Neural cell (in vitro differentiated cells): ENCODE measurements at regions not wholly inside any gene's neighbourhood (a gene's known extent, or its start where the extent isn't known, plus 50 kb on each side); places are given as distances from the start of the nearest gene placed in this dataset.

ENCODE experiments used
- H2AFZ ChIP-seq: fragments of 200-600, 300-800 bp; sonication (generic), shearing (Covaris generic); 2 replicates; pipeline ENCODE4 v1.6.0; 2014; ENCODE audit warnings: low read depth, mild to moderate bottlenecking, antibody characterized with exemption, low read length, moderate library complexity
- H3F3A ChIP-seq: fragments of 200-600 bp; shearing (Covaris generic); 2 replicates; pipeline ENCODE4 v1.6.1; 2016; ENCODE audit warnings: mild to moderate bottlenecking, moderate library complexity, mixed read lengths, antibody characterized with exemption, low read length; ENCODE audit not compliant: insufficient read depth, poor library complexity, severe bottlenecking
- H3K27ac ChIP-seq: fragments of 200-600, 300-800 bp; sonication (generic), shearing (Covaris generic); 2 replicates; pipeline ENCODE4 v1.5.1; 2014; ENCODE audit warnings: mild to moderate bottlenecking, low read length, moderate library complexity
- H3K27me3 ChIP-seq: fragments of 300-800, 200-600 bp; sonication (generic), shearing (Covaris generic); 2 replicates; pipeline ENCODE4 v1.6.0; 2014; ENCODE audit warnings: mild to moderate bottlenecking, low read depth, low read length, moderate library complexity; ENCODE audit not compliant: insufficient read depth
- H3K36me3 ChIP-seq: fragments of 300-800, 200-600 bp; sonication (generic), shearing (Covaris generic); 2 replicates; pipeline ENCODE4 v1.5.1; 2014; ENCODE audit warnings: mild to moderate bottlenecking, antibody characterized with exemption, low read length, moderate library complexity; ENCODE audit not compliant: insufficient read depth
- H3K4me2 ChIP-seq: fragments of 300-800, 200-600 bp; sonication (generic), shearing (Covaris generic); 2 replicates; pipeline ENCODE4 v1.6.0; 2014; ENCODE audit warnings: mild to moderate bottlenecking, low read length
- H3K4me3 ChIP-seq: fragments of 300-800, 200-600 bp; sonication (generic), shearing (Covaris generic); 2 replicates; pipeline ENCODE4 v1.5.1; 2014; ENCODE audit warnings: mild to moderate bottlenecking, low read length, moderate library complexity
- H3K79me2 ChIP-seq: fragments of 200-600 bp; shearing (Covaris generic); replicated peaks from 2 replicates; pipeline ENCODE4 v1.6.0; 2014; ENCODE audit warnings: mild to moderate bottlenecking, low read length, moderate library complexity; ENCODE audit not compliant: insufficient read depth
- H3K9ac ChIP-seq: fragments of 300-800, 200-600 bp; sonication (generic), shearing (Covaris generic); 2 replicates; pipeline ENCODE4 v1.6.1; 2016; ENCODE audit warnings: mild to moderate bottlenecking, low read length, mixed read lengths
- H3K9me2 ChIP-seq: fragments of 200-600 bp; shearing (Covaris generic); 2 replicates; pipeline ENCODE4 v1.6.1; 2016; ENCODE audit warnings: mild to moderate bottlenecking, low read length, mixed read lengths; ENCODE audit not compliant: insufficient read depth
- H3K9me3 ChIP-seq: fragments of 200-600, 300-800 bp; sonication (generic), shearing (Covaris generic); 2 replicates; pipeline ENCODE4 v1.6.1; 2016; ENCODE audit warnings: mild to moderate bottlenecking, mixed run types, low read length, moderate library complexity, mixed read lengths
- H4K20me1 ChIP-seq: fragments of 200-600 bp; shearing (Covaris generic); 2 replicates; pipeline ENCODE4 v1.6.1; 2016; ENCODE audit warnings: mild to moderate bottlenecking, mixed run types; ENCODE audit not compliant: insufficient read depth
- EP300 ChIP-seq: fragments of 450-650 bp; conservative IDR thresholded peaks from 2 replicates; pipeline ENCODE4 v1.6.1; 2014; ENCODE audit warnings: antibody characterized with exemption, mild to moderate bottlenecking, moderate library complexity; ENCODE audit not compliant: poor library complexity, severe bottlenecking
- EZH2 ChIP-seq: fragments of 200-600, 300-800 bp; shearing (Covaris generic), sonication (generic); IDR thresholded peaks from 2 replicates; pipeline ENCODE4 v1.6.1; 2014; ENCODE audit warnings: antibody characterized with exemption, low read length, borderline replicate concordance, mild to moderate bottlenecking; ENCODE audit not compliant: insufficient read depth, poor library complexity, severe bottlenecking
- MXI1 ChIP-seq: fragments of 450-650 bp; conservative IDR thresholded peaks from 2 replicates; pipeline ENCODE4 v1.6.1; 2014; ENCODE audit warnings: antibody characterized with exemption, mild to moderate bottlenecking; ENCODE audit not compliant: poor library complexity, severe bottlenecking
- POLR2AphosphoS5 ChIP-seq: IDR thresholded peaks from 2 replicates; pipeline ENCODE4 v1.6.1; 2012
- RAD21 ChIP-seq: fragments of 450-650 bp; conservative IDR thresholded peaks from 2 replicates; pipeline ENCODE4 v1.6.1; 2014; ENCODE audit warnings: antibody characterized with exemption, mild to moderate bottlenecking, moderate library complexity
- SMC3 ChIP-seq: fragments of 450-650 bp; conservative IDR thresholded peaks from 2 replicates; pipeline ENCODE4 v1.6.1; 2014; ENCODE audit warnings: antibody characterized with exemption, mild to moderate bottlenecking, moderate library complexity; ENCODE audit not compliant: poor library complexity
- TAF1 ChIP-seq: IDR thresholded peaks from 2 replicates; pipeline ENCODE4 v1.6.1; 2012; ENCODE audit warnings: low read depth
- TF ChIP-seq, protein P1 (sequence below): fragments of 450-650 bp; IDR thresholded peaks from 2 replicates; pipeline ENCODE4 v1.5.1; 2014; ENCODE audit warnings: antibody characterized with exemption, mild to moderate bottlenecking, moderate library complexity; ENCODE audit not compliant: poor library complexity, severe bottlenecking
- TF ChIP-seq, protein P2 (sequence below): IDR thresholded peaks from 2 replicates; pipeline ENCODE4 v1.6.1; 2012; ENCODE audit warnings: borderline replicate concordance

DNA sequence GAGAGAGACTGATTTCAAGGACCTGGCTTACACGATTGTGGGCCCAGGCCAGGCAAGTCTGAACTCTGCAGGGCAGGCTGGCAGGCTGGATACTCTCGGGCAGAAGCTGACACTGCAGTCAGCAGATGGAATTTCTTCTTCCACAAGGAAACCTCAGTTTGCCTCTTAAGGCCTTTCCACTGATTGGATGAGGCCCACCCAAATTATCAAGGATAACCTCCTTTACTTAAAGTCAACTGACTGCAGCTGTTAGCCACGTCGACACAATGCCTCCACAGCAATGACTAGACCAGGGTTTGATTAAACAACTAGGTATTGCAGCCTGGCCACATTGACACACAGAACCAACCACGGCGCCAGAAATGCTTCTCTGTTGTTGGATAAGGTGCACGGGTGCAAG is 130.5 kb downstream of the PSMG1 start:
- TF ChIP-seq EP300: no peak
- no peak for TF ChIP-seq SMC3
- TF ChIP-seq EZH2: no peak
- no peak for TF ChIP-seq TAF1
- H3F3A ChIP-seq: no peaks in the 10 kb centered on the region
- H3K4me3 ChIP-seq: no peak overlapping the region
- no peaks in the 10 kb centered on the region for H3K79me2 ChIP-seq
- no peak overlapping the region for H3K4me2 ChIP-seq
- no peaks in the 10 kb centered on the region for H3K9me3 ChIP-seq
- no peak overlapping the region for H3K9ac ChIP-seq
- H3K9me2 ChIP-seq: no peaks in the 10 kb centered on the region
- H3K27ac ChIP-seq: no peak overlapping the region
- no peaks in the 10 kb centered on the region for H3K27me3 ChIP-seq
- H2AFZ ChIP-seq: no peak overlapping the region
- no peaks in the 10 kb centered on the region for H3K36me3 ChIP-seq
- no peaks in the 10 kb centered on the region for H4K20me1 ChIP-seq

DNA sequence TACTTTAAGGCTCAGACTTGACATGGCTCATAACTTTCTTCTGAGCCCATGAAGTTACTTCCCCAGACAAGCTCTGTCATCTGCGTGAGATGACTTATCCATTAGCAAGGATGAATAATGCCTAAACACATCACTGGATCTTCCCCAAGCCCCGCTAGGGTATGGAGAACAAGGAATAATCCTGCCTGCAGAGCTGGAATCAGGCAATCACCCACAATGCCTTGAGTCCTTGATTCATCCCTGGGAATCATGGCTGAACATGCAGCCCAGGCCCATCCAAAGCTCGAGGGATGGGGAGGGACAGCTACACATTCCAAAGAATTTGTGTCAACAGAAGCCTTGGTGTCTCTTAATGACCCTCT is 131.7 kb downstream of the PSMG1 start:
- Histone ChIP-seq H2AFZ (no peak overlapping the region), H3K9me2 (no peaks in the 10 kb centered on the region), H3K4me3 (no peak overlapping the region), H3K36me3 (no peaks in the 10 kb centered on the region), H3K79me2 (no peaks in the 10 kb centered on the region), H3F3A (no peaks in the 10 kb centered on the region), H3K27ac (no peak overlapping the region), H3K9ac (no peak overlapping the region), H4K20me1 (no peaks in the 10 kb centered on the region), H3K4me2 (no peak overlapping the region), H3K27me3 (no peaks in the 10 kb centered on the region), H3K9me3 (no peaks in the 10 kb centered on the region)
- no peak for TF ChIP-seq RAD21
- TF ChIP-seq, protein P1, sequence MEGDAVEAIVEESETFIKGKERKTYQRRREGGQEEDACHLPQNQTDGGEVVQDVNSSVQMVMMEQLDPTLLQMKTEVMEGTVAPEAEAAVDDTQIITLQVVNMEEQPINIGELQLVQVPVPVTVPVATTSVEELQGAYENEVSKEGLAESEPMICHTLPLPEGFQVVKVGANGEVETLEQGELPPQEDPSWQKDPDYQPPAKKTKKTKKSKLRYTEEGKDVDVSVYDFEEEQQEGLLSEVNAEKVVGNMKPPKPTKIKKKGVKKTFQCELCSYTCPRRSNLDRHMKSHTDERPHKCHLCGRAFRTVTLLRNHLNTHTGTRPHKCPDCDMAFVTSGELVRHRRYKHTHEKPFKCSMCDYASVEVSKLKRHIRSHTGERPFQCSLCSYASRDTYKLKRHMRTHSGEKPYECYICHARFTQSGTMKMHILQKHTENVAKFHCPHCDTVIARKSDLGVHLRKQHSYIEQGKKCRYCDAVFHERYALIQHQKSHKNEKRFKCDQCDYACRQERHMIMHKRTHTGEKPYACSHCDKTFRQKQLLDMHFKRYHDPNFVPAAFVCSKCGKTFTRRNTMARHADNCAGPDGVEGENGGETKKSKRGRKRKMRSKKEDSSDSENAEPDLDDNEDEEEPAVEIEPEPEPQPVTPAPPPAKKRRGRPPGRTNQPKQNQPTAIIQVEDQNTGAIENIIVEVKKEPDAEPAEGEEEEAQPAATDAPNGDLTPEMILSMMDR: no peak
- TF ChIP-seq EP300: no peak
- TF ChIP-seq EZH2: no peak
- no peak for TF ChIP-seq POLR2AphosphoS5
- no peak for TF ChIP-seq MXI1
- TF ChIP-seq TAF1: no peak
- TF ChIP-seq, protein P2, sequence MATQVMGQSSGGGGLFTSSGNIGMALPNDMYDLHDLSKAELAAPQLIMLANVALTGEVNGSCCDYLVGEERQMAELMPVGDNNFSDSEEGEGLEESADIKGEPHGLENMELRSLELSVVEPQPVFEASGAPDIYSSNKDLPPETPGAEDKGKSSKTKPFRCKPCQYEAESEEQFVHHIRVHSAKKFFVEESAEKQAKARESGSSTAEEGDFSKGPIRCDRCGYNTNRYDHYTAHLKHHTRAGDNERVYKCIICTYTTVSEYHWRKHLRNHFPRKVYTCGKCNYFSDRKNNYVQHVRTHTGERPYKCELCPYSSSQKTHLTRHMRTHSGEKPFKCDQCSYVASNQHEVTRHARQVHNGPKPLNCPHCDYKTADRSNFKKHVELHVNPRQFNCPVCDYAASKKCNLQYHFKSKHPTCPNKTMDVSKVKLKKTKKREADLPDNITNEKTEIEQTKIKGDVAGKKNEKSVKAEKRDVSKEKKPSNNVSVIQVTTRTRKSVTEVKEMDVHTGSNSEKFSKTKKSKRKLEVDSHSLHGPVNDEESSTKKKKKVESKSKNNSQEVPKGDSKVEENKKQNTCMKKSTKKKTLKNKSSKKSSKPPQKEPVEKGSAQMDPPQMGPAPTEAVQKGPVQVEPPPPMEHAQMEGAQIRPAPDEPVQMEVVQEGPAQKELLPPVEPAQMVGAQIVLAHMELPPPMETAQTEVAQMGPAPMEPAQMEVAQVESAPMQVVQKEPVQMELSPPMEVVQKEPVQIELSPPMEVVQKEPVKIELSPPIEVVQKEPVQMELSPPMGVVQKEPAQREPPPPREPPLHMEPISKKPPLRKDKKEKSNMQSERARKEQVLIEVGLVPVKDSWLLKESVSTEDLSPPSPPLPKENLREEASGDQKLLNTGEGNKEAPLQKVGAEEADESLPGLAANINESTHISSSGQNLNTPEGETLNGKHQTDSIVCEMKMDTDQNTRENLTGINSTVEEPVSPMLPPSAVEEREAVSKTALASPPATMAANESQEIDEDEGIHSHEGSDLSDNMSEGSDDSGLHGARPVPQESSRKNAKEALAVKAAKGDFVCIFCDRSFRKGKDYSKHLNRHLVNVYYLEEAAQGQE: no peak
- TF ChIP-seq SMC3: no peak
